K562 (cell line): ENCODE measurements at regions not wholly inside any gene's neighbourhood (a gene's known extent, or its start where the extent isn't known, plus 50 kb on each side); places are given as distances from the start of the nearest gene placed in this dataset.

ENCODE experiments used
- CEBPB ChIP-seq: fragments of 450-650 bp; IDR thresholded peaks from 2 replicates; pipeline ENCODE4 v1.6.1; 2016; ENCODE audit warnings: missing genetic modification characterization, missing compliant biosample characterization
- POLR2A ChIP-seq: fragments of 450-650 bp; conservative IDR thresholded peaks from 2 replicates; pipeline ENCODE4 v1.6.1; 2016
- RFX5 ChIP-seq: IDR thresholded peaks from 2 replicates; pipeline ENCODE4 v1.6.1; 2011; ENCODE audit warnings: low read depth, mild to moderate bottlenecking, improper control_type of control experiment, low read length
- SMARCA4 ChIP-seq: fragments of 450-650 bp; IDR thresholded peaks from 2 replicates; pipeline ENCODE4 v1.6.1; 2016
- TAF1 ChIP-seq: IDR thresholded peaks from 2 replicates; pipeline ENCODE4 v1.6.1; 2011; ENCODE audit warnings: mild to moderate bottlenecking, low read length, moderate library complexity; ENCODE audit not compliant: insufficient read depth, control insufficient read depth, severe bottlenecking; ENCODE audit errors: extremely low read depth
- THRA ChIP-seq: fragments of 450-650 bp; IDR thresholded peaks from 2 replicates; pipeline ENCODE4 v1.6.1; 2017; ENCODE audit warnings: mild to moderate bottlenecking, moderate library complexity

GRCh38 chrX:144637731-144638130, 609.6 kb upstream of the SPANXN1 start:
- TF ChIP-seq TAF1 (no peak), CEBPB (no peak), POLR2A (no peak), RFX5 (no peak), THRA (no peak), SMARCA4 (no peak)
